ENCODE measurements at regions not wholly inside any gene's neighbourhood (a gene's known extent, or its start where the extent isn't known, plus 50 kb on each side); places are given as distances from the start of the nearest gene placed in this dataset.

DNA sequence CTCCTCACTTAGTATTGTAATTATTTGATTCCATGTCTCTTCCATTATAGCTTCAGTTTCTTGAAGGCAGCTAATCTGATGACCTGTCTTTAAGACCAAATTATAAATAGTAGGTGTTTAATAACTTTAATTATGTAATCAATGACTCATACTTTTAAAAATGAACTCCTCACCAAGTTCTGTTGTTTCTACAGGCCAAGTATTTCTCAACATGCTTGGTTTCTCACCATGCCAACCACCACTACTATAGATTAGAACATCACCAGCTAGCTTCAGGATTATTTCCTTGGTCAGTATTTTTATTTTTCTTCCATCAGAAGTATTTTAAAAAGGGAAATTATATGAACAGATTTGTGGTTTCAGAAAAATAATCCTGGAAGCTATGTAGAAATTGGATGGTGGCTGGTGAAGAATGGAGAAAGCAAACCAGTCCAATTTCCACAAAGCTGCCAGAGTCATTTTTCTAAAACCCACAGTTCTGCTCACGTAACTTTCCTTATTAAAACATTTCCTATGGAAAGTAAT is 237.7 kb upstream of the DACH1 start:
- no peak for DNase-seq

DNA sequence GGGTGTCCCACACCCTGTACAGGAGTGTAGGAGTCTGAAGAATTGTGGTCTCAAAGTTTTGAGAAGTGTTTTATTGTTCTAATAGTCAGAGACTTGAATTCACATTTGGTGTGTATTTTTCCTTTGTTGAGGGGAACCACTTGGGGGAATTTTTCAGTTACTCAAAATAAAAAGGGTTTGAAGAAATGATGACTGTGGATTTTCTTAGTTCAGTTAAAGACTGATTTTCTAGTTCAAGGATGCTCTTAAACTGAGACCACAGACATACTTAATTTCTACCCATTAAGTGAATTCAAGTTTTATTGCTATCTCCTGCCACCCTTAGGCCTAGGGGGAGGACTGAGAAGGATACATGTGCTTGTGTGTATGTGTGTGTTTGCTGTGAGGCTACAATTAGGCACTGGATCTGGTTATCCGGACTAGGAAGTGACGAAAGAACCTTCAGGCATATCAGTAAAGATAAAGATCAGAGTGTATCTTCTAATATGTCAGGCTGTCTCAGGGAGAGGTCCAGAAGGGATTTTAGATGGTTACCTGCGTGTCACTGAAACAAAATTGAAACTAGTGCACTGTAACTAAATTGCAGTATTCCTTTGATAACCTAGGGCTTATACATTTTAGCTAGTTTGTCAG is 234.9 kb upstream of the DACH1 start:
- DNase-seq: no peak

DNA sequence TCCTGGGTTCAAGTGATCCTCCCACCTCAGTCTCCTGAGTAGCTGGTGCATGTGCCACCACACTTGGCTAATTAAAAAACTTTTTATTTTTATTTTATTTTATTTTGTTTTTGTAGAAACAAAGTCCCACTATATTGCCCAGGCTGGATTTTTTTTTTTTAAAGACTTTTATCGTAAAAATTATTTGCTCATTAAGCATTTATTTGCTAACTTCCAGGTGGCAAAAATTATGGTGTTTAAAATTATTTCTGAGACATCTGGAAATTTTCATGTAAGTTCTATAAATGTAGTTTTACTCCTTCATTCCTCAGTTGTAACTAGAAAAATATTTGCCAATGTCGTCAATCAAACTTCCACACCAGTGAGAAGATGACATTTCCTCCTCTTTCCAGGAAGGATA is 233.3 kb upstream of the DACH1 start:
- no peak for DNase-seq

DNA sequence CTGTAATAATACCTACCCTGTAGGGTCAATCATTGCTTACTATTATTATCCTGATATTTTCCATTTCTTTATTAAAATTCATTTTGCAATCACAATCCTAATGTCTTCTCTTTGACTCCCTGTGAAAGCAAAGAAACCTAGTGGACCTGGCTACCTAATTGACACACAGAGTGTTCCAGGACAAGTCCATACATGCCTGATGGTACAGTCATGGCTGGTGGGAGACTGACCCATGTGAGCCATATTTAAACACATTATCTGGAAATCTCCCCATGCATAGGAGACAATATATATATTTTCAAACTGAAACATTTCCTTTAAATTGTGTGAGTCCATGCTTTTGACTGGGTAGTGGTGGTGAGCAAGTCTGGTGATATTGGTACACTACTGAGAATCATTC is 230.6 kb upstream of the DACH1 start:
- DNase-seq: no peak

DNA sequence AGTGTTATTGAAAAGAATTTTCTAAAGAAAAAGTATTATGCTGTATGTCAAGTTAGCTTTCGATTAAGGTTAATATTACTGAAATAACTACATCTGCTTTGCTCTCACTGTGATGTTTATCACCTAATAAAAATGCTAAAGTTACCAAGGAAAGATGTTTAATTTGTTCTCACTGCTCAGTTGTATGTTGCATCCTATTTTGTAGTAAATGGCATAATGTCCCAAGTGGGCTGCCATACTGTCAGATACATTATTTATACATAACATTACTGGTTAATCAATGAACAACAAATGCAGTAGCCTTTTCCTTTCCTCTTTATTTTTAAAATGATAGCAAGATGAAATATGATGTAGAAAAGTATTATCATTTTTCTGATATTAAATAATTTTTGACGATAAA is 226.3 kb upstream of the DACH1 start:
- DNase-seq: no peak

DNA sequence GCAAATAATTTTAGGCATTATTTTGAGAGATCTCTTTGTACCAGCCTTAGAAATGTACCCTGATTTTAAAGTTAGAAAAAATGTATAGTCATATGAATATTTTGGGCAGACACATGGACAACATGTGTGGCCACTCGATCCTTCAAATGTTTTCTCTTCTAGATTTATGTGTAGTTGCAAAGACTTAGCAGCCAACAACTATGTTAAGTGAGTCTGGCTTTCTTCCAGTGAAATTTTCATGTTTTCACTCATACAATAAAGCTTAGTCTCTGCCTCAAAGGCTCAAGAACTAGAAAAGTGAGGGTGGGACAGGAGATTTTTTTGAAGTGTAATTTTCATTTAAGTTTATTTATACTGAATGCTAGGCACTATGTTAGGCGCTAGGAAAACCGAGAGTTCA is 207.7 kb upstream of the DACH1 start:
- DNase-seq: no peak

DNA sequence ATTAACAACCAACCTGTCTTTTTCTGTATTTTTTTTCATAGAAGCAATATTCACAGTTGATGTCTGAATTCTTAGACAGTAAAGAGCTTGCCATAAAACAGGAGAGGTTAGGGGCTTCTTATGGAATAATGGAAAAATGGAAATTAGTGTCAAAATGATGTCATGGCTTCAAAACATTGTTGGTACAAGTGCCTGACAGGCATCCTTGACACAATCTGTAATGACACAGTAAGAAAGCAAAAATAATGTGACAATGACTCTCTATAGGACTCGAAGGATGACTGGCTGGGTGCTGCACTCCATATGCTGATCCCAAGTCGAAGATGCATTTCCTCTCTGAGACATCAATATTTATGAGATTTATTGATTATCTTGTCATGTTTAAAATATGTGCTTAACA is 205.3 kb upstream of the DACH1 start:
- DNase-seq: no peak

DNA sequence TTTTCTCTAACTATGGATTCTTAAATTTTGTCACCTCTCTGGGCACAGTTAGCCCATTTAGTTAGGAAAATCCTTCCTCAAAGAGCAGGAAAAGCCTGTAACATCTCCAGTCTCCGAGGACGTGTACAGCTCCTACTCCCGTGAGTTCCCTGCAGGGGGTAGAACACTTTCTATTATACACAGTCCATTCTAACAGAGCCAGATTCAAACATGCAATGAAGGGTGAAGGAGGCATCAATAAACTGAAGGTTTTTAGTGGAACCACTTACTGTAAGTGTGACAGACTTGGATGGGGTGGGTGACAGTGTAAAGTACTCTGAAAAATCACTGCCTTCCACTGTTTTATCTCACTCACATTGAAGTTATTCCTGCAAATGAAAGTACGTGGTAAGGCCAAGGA is 204.7 kb upstream of the DACH1 start:
- no peak for DNase-seq

DNA sequence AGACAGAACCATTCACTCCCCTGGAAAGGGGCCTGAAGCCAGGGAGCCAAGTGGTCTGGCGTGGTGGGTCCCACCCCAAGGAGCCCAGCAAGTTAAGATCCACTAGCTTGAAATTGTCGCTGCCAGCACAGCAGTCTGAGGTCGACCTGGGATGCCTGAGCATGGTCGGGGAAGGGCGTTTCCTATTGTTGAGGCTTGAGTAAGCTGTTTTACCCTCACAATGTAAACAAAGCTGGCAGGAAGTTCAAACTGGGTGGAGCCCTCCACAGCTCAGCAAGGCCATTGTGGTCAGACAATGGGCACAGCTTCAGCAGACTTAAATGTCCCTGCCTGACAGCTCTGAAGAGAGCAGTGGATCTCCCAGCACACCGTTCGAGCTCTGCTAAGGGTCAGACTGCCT is 195.6 kb upstream of the DACH1 start:
- no peak for DNase-seq

DNA sequence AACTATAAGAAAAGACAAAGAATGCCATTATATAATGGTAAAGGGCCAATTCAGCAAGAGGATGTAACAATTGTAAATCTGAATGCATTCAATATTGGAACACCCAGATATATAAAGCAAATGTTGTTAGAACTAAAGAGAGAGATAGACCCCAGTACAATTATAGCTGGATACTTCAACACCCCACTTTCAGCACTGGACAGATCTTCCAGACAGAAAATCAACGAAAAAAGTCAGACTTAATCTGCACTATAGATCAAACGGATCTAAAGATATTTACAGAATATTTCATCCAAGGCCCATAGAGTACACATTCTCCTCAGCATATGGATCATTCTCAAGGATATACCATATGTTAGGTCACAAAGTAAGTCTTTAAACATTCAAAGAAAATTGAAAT is 194.6 kb upstream of the DACH1 start:
- no peak for DNase-seq

DNA sequence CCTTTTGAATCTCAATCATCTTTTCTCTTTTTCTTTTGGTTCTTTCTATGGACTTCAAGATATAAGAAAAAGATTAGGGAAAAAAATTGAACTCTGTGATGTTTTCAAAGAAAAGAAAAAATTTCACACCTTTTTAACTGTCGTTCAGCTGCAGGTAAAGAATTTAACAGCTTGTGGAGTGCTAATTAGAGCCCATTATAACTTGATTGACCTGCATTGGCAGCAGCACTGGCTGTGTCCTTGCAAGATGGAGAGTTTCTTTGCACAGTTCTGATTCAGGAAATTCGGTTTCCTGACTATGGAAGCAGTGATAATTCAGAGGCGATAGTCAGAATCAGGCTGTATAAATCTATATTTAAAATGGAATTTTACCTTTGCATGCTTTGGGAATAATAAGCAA is 183.2 kb upstream of the DACH1 start:
- DNase-seq: no peak

DNA sequence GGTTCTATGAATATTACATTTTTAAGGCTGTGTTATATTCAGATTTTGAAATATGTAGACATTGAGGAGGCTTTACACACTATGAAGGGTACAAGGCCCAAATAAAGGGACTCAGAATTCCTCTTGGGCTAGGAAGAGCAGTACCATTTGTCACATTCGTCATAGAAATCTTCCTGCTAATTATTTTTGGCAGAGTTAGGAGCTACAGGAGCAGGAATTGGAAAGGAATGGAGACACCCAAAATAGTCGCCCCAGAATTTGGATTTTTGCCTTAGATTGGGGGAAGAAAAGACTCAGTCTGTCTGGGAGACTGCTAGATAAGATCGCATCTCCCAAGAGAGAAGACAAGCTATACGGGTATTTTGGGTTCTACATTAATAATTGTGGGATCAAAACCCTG is 176.4 kb upstream of the DACH1 start:
- peak in 1 of 14 donors; percentile 70 for DNase-seq

DNA sequence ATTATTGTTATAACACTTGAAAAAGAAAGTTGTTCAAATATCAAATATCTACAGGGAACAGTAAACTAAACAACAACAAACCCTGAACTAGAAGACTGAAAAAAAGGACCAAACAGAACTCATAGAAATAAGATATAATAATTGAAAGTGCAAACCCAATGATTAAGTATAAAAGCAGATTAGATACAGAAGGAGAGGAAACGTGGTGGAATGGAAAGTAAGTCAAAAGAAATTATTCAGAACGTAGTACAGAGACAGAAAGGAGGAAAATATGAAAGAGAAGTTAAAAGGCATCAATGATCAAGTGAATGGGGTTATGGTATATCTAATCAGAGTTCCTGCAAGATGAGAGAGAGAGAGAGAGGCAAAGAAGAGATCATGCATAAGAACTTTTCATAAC is 174.2 kb upstream of the DACH1 start:
- DNase-seq: no peak

DNA sequence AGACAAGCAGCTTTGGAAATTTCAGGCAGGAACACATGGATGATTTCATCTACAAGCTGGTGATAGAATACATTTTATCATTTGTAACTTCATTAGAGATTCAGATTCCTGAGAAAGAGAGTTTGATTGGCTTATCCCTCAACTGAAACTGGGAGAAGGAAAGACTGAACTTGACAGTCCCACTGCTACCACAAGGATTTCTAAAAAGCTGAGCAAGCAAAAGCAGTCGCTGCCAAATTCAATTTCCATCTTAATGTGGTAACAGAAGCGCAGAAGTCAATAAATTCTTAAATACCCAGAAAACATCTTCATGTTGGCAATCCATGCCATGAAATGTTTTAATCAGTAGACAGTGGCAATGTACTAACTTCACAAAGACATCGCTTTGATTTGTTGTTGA is 172.1 kb upstream of the DACH1 start:
- DNase-seq: no peak

DNA sequence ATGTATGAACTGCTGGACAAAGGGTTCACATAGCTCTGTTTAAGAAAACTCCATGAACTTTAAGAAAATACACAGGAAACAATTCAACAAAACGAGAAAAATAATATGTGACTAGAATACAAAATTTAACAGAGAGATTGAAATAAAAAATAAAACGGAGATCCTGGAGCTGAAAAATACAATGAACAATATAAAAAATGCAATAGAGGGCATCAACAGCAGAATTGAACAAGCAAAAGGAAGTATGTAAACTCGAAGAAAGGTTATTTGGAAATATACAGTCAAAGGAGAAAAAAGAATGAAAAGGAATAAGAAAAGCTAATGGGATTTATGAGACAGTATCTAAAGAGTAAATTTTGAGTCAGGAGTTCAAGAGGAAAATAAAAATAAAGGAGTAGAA is 163.0 kb upstream of the DACH1 start:
- DNase-seq: no peak

DNA sequence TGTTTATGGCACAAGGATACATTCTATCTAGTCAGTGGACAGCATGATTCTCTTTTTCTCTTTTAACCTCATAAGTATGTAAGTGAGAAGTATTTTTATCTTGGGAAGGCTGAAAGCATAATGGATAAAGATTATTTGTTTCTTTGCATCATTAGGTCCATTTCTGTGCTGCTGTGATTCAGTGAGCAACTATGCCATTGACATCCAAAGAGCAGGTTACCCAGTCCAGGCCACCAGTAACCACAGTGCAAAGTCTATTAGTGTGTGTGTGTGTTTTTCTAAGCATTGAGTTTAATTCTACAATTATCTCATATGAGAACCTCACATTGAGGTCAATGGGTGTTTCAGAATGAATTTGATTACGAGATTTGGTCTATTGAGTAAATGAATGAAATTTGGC is 158.8 kb upstream of the DACH1 start:
- no peak for DNase-seq

DNA sequence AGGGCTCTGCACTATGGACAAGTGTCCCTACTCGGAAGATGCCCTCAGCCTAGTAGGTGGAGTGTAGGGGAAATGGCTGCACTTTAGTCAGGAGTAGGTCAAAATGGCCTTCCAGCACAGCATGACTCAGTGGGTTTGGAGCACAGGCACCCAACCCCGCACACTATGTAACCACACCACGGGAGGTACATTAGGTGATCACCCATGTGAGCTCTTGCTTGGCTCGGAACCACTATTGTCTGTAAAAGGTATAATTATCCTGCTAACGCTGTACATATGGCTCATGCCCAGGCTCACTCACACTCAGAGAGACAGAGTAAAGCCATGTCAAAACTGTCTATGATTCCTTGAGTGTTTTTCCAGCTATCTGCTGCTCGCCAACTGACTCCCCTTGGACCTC is 156.9 kb upstream of the DACH1 start:
- no peak for DNase-seq

DNA sequence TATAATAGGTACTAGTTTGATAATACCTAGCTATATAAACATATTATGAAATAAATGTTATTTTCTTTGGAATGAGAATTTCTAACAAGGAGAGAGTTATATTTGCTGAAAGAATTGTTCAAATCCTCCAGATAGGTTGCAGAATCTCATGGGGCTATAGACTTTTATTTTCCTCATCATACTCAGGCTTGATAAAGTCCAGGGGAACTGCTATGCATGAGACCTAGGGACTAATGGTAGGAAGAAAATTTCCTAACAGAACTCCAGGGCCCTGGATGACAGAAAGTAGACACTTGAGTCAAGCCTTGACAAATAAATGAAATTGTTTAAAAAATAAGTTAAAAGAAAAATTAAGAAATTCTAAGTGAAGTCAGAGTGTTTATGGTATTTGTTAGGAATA is 138.5 kb upstream of the DACH1 start:
- no peak for DNase-seq

DNA sequence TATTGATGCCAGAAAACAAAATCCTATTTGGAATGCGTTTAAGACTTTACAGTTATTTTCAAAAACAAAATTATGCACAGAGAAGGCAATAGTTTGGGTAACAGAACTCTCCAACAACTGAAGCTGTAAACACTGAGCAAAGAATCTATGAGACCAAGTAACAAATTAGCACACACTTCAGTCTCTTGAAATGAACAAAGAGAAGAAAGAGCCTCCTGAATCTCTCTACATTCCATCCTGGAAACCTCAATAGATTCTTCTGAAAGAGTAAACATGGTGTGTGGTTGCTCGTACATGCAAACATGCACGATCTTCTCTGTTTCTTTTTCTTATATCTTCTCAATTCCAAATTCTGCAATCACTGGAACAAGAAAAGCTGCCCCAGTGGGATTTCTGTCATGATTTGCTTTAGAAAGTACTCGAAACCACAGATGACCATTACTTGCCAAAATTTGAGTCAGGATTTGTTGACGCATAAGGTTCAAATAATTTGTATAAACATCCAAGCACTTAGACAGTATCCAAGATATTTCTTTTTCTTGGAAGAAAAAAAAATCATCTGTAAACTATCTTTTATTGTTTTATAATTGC is 137.9 kb upstream of the DACH1 start:
- DNase-seq: no peak

DNA sequence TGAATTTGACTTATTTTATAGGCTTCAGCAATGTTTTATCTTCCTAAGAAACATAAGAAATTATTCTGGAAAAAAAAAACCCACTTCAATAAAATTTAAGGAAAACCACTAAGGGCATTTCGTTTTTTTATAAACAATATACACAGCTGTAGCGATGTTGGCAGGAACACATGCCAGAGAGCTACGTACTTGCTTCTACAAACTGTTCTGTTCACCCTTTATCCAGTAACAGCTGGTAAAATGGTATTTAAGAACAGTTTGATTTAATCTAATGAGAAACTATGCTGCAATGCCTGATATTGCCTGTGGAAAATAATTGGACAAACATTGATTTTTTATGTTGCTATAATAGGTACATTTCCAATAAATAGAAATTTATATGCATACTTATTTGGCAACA is 137.2 kb upstream of the DACH1 start:
- DNase-seq: no peak

DNA sequence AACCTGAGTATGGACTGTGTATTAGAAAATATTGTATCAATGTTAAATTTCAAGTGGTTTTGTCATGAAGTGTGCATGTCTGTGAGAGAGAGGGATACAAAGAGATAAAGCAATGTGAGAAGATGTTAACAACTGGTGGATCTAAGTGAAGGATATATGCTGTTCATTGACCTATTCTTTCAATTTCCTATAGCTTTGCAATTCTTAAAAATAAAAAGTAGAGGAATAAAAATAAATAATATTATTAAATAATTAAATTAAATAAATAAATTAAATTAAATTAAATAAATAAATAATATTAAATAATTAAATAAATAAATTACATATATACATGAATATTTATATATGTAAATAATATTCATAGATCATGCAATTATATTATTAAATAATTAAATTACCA is 131.2 kb upstream of the DACH1 start:
- no peak for DNase-seq

DNA sequence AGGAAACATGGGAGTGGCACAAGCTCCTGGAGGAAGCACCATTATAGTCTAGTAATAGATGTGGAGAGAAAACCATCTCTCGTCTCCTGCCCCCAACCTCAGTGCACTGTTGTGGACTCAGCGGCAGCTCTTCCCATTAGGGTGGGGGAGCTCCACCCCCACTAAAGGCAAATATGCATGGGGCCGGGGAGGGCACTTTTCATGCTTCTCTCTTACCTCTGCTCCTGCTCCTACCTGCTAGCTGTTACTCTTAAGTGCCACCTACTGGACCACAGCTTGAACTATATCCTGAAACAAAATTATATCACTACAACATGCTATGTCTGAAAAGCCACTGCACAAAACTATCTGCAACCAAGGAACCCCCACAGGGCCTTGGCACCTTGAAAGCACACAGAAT is 112.6 kb upstream of the DACH1 start:
- DNase-seq: no peak

DNA sequence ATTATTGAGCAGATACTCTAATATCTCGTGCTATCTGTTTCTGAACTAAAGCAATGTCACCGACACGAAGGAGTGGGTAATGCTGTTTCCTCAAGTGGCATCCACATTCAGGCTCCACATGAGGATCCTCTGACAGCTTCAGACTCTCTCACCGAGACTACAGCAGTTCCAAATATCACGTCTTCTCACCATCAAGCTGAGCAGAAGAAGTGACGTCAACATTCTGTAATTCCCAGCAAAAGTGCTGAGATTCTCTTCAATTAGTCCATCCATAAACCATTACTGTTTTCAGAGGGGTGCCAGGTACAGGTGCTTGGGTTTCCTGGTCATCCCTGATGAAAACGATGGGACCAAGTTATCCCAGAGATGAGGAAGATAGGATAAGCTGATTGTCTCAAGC is 110.0 kb upstream of the DACH1 start:
- DNase-seq: no peak

DNA sequence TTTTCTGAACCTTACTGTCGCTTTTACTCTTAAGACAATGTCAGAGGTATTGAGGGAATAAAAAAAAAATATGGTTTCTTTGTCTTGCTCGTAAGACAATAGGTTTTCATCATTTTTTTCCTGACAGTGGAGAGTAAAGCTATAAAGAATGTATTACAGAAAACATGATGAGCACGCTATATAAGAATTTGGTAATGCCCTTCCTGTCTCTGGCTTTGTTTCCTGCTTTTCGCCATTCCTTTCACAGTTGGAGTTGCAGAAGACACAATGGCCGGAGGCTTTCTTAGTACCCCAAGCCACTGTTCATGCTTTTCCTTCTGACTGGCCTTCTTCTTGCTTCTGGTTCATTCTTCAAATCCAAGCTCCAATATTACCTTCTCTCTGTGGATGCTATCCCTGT is 101.0 kb upstream of the DACH1 start:
- DNase-seq: no peak

Data from C1 segment of cervical spinal cord (tissue), 14 donors.